ENCODE measurements at regions not wholly inside any gene's neighbourhood (a gene's known extent, or its start where the extent isn't known, plus 50 kb on each side); places are given as distances from the start of the nearest gene placed in this dataset.

GRCh38 chr2:41934329-41934958 lies 113.4 kb upstream of the PKDCC start:
- no peak overlapping the region for H3K27ac ChIP-seq (ENCODE audit: low read length)
- no peaks in the 10 kb centered on the region for H4K20me1 ChIP-seq (ENCODE audit: insufficient read depth, low read length)
- no peaks in the 10 kb centered on the region for H3K79me2 ChIP-seq (ENCODE audit: low read length)
- H3K4me3 ChIP-seq (ENCODE audit: low read length) = no peak overlapping the region
- TF ChIP-seq EZH2phosphoT487 (IDR thresholded peaks at IDR 0.05; ENCODE audit: low read depth) = no peak
- TF ChIP-seq, protein P1, sequence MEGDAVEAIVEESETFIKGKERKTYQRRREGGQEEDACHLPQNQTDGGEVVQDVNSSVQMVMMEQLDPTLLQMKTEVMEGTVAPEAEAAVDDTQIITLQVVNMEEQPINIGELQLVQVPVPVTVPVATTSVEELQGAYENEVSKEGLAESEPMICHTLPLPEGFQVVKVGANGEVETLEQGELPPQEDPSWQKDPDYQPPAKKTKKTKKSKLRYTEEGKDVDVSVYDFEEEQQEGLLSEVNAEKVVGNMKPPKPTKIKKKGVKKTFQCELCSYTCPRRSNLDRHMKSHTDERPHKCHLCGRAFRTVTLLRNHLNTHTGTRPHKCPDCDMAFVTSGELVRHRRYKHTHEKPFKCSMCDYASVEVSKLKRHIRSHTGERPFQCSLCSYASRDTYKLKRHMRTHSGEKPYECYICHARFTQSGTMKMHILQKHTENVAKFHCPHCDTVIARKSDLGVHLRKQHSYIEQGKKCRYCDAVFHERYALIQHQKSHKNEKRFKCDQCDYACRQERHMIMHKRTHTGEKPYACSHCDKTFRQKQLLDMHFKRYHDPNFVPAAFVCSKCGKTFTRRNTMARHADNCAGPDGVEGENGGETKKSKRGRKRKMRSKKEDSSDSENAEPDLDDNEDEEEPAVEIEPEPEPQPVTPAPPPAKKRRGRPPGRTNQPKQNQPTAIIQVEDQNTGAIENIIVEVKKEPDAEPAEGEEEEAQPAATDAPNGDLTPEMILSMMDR (IDR thresholded peaks at IDR 0.05; ENCODE audit: low read depth, low read length) = no peak
- no peak overlapping the region for H3K4me2 ChIP-seq (ENCODE audit: low read length)
- H3K9ac ChIP-seq (ENCODE audit: low read length) = no peak overlapping the region
- H3K4me1 ChIP-seq (ENCODE audit: low read length) = no peaks in the 10 kb centered on the region
- no peaks in the 10 kb centered on the region for H3K36me3 ChIP-seq (replicated peaks; ENCODE audit: low read depth, low read length)
- no peaks in the 10 kb centered on the region for H3K9me3 ChIP-seq (ENCODE audit: insufficient read depth, low read length)
- H3K27me3 ChIP-seq (ENCODE audit: low read depth, low read length) = 0 out of 2 replicates have a peak, but pooled peaks cover 3% of the 10 kb centered on the region
- H2AFZ ChIP-seq (ENCODE audit: low read depth, low read length) = no peak overlapping the region

DNA sequence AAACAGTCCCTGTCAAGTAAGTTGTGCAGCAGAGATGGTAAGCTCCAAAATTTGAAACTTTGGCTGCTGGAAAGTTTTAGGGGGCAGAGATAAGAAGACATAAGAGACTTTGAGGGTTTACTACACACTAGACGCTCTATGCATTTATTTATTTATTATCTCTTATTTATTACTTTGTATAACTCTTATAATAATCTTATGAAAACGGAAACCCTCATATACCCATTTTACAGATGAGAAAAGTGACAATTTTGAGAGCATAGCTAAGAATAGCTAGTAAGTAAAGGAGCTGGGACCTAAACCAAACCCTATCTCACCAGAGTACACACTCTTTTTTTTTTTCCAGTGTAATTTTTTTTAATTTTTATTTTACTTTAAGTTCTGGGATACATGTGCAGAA lies 112.8 kb upstream of the PKDCC start:
- Histone ChIP-seq H3K9ac (ENCODE audit: low read length) (no peak overlapping the region), H3K9me3 (ENCODE audit: insufficient read depth, low read length) (no peaks in the 10 kb centered on the region), H3K4me2 (ENCODE audit: low read length) (no peak overlapping the region), H3K4me3 (ENCODE audit: low read length) (no peak overlapping the region), H3K4me1 (ENCODE audit: low read length) (no peaks in the 10 kb centered on the region), H2AFZ (ENCODE audit: low read depth, low read length) (no peak overlapping the region), H4K20me1 (ENCODE audit: insufficient read depth, low read length) (no peaks in the 10 kb centered on the region), H3K27me3 (ENCODE audit: low read depth, low read length) (0 out of 2 replicates have a peak, but pooled peaks cover 3% of the 10 kb centered on the region), H3K36me3 (replicated peaks; ENCODE audit: low read depth, low read length) (no peaks in the 10 kb centered on the region), H3K79me2 (ENCODE audit: low read length) (no peaks in the 10 kb centered on the region), H3K27ac (ENCODE audit: low read length) (no peak overlapping the region)
- TF ChIP-seq, protein P1 (IDR thresholded peaks at IDR 0.05; ENCODE audit: low read depth, low read length) = no peak
- TF ChIP-seq EZH2phosphoT487 (IDR thresholded peaks at IDR 0.05; ENCODE audit: low read depth) = no peak

DNA sequence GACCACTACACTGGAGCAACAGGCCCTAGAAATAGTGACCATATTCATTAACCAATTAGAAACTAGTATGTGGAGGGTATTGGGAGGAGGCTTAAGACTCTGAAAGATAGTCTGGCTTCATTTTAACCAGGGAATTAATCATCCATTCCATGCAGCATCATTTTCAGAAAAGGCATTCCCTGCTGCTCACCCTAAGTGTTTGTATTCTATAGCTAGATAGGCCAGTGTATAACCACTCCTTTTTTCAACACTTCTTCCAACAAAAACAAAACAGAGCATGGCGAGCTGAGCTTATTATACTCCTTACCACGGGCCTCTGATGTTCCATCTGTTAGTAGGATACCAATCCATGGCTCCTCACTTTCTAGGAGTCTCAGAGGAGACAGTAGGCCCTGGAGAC lies 112.0 kb upstream of the PKDCC start:
- no peak overlapping the region for H2AFZ ChIP-seq (ENCODE audit: low read depth, low read length)
- H3K4me3 ChIP-seq (ENCODE audit: low read length) = no peak overlapping the region
- H3K36me3 ChIP-seq (replicated peaks; ENCODE audit: low read depth, low read length) = no peaks in the 10 kb centered on the region
- no peaks in the 10 kb centered on the region for H4K20me1 ChIP-seq (ENCODE audit: insufficient read depth, low read length)
- H3K27me3 ChIP-seq (ENCODE audit: low read depth, low read length) = 0 out of 2 replicates have a peak, but pooled peaks cover 3% of the 10 kb centered on the region
- H3K4me2 ChIP-seq (ENCODE audit: low read length) = no peak overlapping the region
- no peak overlapping the region for H3K9ac ChIP-seq (ENCODE audit: low read length)
- no peak for TF ChIP-seq EZH2phosphoT487 (IDR thresholded peaks at IDR 0.05; ENCODE audit: low read depth)
- TF ChIP-seq, protein P1 (IDR thresholded peaks at IDR 0.05; ENCODE audit: low read depth, low read length) = no peak
- no peaks in the 10 kb centered on the region for H3K9me3 ChIP-seq (ENCODE audit: insufficient read depth, low read length)
- no peak overlapping the region for H3K27ac ChIP-seq (ENCODE audit: low read length)
- no peaks in the 10 kb centered on the region for H3K79me2 ChIP-seq (ENCODE audit: low read length)
- H3K4me1 ChIP-seq (ENCODE audit: low read length) = no peaks in the 10 kb centered on the region

DNA sequence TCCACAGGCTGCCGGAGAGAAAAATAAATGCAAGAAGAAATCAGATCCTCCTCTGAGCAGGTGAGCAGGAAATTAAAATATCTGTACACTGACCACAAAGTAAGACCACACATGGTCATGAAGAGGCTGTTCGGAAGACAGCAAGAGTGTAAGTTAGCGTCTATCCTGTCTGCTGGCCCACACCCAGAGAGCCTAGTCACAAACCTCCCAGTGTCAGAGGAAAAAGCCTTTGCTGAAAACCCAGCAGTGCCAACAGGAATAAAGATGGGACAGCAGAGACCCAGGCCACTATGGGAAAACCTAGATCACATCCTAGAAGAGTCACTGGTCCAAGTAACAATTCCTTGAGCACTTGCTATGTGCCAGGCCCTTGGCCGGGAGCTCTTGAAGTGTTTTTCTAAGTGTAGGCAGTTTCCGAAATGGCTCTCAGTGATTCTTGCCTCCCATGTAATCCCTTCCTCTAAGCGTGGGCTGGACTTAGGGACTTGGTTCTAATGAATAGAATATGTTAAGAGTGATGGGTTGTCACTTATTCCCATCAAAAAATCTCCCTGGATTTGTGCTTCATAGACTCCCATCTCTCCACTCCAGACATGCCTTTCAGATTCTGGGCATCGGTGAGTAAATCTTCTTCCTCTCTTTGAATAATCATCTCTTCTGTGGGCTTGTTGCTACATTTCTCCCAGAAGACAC lies 110.9 kb upstream of the PKDCC start:
- no peak overlapping the region for H3K4me3 ChIP-seq (ENCODE audit: low read length)
- H3K27me3 ChIP-seq (ENCODE audit: low read depth, low read length) = 0 out of 2 replicates have a peak, but pooled peaks cover 3% of the 10 kb centered on the region
- H4K20me1 ChIP-seq (ENCODE audit: insufficient read depth, low read length) = no peaks in the 10 kb centered on the region
- no peaks in the 10 kb centered on the region for H3K9me3 ChIP-seq (ENCODE audit: insufficient read depth, low read length)
- no peak overlapping the region for H3K27ac ChIP-seq (ENCODE audit: low read length)
- no peak overlapping the region for H2AFZ ChIP-seq (ENCODE audit: low read depth, low read length)
- no peaks in the 10 kb centered on the region for H3K36me3 ChIP-seq (replicated peaks; ENCODE audit: low read depth, low read length)
- H3K4me1 ChIP-seq (ENCODE audit: low read length) = no peaks in the 10 kb centered on the region
- H3K79me2 ChIP-seq (ENCODE audit: low read length) = no peaks in the 10 kb centered on the region
- H3K4me2 ChIP-seq (ENCODE audit: low read length) = no peak overlapping the region
- H3K9ac ChIP-seq (ENCODE audit: low read length) = no peak overlapping the region
- TF ChIP-seq, protein P1 (IDR thresholded peaks at IDR 0.05; ENCODE audit: low read depth, low read length) = no peak
- TF ChIP-seq EZH2phosphoT487 (IDR thresholded peaks at IDR 0.05; ENCODE audit: low read depth) = no peak
